HG03457 (cell line): ENCODE measurements at regions not wholly inside any gene's neighbourhood (a gene's known extent, or its start where the extent isn't known, plus 50 kb on each side); places are given as distances from the start of the nearest gene placed in this dataset.

Experiments
- ATAC-seq: cut with Tn5 transposase; IDR thresholded peaks from one replicate; pipeline ENCODE4 v1.9.1; 2021; ENCODE audit warnings: moderate number of reproducible peaks; ENCODE audit not compliant: unreplicated experiment

GRCh38 chr4:175427751-175428150 lies 384.3 kb downstream of the GPM6A start:
- ATAC-seq, result no peak

DNA sequence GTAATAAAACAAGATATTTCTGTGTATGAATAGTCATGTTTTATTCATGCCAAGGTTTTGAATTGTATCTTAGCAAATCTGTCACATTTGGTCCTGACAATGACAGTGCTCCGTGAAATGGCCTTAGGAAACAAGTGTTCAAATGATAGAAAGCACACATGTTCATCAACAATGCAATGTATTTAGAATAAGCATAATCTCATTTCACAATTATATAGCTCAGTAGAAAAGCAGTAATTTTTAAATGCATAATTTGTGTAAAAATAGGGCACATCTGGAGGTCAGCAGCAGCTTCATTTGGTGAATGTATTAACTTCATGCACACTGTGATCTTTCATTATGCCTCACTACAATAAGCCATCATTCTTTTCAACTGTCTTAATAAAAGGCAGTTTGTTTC lies 380.4 kb downstream of the GPM6A start:
- ATAC-seq, result no peak

- ATAC-seq, result no peak
Observed at GRCh38 chr4:175435381-175435783, 376.7 kb downstream of the GPM6A start.

- ATAC-seq, result no peak
Observed at GRCh38 chr4:175436196-175436595, 375.9 kb downstream of the GPM6A start.

DNA sequence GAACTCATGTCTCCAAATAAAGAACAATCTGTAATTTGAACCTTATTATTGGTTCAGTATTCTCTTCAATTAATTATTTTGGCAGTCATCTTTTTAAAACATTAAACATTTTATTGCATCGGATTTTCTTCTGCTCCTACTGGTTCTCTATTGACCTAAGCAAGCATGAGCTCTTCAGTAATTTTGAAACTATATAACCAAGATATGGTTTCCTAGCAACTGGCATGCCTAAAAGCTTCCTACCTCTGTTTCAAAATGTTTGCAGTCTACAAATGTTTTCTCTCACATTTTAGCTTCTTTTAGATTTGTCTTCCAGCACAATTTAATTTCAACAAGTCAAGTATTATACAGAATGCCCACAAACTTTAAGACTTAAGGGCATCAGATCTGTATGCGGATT lies 371.3 kb downstream of the GPM6A start:
- ATAC-seq, result no peak

DNA sequence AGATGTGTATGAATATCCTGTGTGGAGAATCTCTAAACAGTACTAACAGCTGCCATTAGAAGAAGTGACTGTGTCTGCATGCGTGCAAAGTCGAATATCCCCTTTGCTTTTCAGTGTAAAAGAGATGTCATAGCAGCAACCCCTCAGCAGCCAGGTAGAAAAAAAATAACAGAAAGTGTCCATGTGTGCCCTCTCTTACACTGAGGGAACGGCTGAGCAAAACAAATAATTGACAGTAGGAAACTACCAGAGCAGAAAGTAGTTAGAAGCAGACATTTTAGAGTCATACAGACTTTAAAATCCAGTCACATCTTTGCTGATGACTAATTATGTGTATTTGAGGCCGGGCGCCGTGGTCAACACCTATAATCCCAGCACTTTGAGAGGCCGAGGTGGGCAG lies 370.8 kb downstream of the GPM6A start:
- ATAC-seq, result no peak

- no peak for ATAC-seq
Observed at GRCh38 chr4:175443547-175443946, 368.5 kb downstream of the GPM6A start.

DNA sequence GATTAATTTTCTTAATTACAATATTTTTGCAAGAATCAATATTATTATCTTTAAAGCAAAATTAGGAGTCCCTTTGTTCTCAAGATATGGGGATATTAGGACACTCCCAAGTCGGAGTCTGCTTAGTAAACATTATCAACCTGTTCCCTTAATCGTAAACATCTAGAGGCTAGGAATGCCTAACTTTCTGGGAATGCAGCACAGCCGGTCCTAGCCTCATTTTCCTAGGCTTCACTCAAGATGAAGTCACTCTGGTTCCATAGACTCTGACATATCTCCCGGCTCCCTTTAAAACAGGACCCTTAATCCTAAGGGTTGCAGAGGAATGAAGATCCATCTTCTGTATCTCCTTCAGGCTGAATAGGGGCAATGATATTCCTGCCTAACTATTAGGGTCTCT lies 367.6 kb downstream of the GPM6A start:
- ATAC-seq, result no peak

GRCh38 chr4:175447016-175447415 lies 365.0 kb downstream of the GPM6A start:
- no peak for ATAC-seq

DNA sequence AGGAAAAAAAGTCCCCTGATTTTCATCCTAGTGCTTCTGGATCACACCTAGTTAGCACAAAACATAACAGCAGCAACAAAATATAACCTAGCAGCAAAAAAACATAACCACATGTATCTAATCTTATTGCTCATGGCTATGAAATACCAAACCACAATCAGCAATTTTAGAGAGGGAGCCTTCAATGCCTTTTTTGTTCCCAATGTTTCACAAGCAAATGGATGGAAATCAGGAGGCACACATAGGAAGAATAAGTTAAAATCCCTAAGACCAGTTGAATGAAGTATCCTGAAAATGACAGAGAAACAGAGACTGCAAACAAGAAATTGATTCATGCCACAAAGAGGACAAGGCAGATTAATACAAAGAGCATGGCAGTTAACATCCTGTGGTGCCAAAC lies 361.6 kb downstream of the GPM6A start:
- ATAC-seq, result no peak

DNA sequence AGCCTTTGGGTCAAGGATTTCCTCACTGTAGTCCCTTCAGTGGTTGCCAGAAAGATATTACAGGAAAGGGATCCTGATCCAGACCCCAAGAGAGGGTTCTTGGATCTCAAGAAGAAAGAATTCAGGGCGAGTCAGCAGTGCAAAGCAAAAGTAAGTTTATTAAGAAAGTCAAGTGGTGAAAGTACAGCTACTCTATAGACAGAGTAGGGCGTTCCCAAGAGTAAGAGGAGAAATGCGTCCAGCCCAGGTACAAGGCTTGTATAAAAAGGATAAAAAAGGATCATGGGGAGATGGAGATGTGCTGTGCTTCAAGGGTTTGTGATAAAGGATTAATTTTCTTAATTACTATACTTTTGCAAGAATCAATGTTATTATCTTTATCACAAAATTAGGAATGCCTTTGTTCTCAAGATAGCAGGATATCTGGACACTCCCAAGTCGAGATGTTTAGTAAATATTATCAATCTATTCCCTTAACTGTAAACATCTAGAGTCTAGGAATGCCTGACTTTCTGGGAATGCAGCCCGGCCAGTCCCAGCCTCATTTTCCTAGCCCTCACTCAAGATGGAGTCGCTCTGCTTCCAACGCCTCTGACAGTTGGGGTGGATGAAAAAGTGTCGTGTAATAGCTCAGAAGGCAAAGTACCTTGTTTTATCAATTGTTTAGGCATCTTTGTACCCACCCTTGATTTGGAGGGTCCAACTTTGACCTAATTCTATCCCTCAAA lies 360.7 kb downstream of the GPM6A start:
- ATAC-seq, result no peak

- no peak for ATAC-seq
Observed at GRCh38 chr4:175453456-175453855, 358.6 kb downstream of the GPM6A start.

DNA sequence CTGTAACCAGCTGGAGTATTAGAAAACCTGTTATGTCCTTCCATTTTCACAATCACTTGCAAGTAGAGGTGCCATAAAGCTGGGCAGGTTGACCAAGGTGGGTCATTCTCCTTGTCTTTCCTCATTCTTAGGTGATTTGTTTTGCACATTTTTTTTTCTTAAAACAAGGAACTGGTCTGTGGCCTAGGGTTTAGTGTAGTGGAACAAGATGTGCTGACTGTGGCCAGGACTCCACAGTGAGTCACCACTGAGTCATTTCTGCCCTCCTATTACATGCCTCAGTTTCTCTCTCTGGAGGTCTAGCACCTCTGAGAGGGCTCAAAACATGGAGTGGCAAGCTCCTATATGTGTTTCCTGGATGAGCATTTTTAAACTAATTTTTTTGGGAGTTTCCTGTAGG lies 355.9 kb downstream of the GPM6A start:
- ATAC-seq, result no peak

- no peak for ATAC-seq
Observed at GRCh38 chr4:175457956-175458355, 354.1 kb downstream of the GPM6A start.

DNA sequence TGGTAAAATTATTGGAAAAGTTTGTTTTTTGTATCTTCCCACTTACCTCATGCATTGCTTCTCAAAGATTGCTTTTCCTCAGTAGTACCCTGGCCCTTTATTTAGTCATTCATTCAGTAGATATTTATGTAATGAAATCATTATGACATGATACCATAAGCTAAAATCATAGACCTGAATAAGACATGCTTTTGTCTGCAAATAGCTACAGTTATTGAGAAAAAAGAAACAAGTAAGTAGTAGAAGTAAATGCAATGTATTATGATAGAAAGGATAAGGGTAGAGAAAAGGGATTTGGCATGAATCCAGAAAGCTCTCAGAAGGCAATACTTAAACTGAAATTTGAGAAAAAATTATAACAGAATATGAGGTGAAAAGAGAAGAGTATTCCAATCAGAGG lies 352.5 kb downstream of the GPM6A start:
- ATAC-seq, result no peak

GRCh38 chr4:175460414-175460813 lies 351.6 kb downstream of the GPM6A start:
- ATAC-seq, result no peak

DNA sequence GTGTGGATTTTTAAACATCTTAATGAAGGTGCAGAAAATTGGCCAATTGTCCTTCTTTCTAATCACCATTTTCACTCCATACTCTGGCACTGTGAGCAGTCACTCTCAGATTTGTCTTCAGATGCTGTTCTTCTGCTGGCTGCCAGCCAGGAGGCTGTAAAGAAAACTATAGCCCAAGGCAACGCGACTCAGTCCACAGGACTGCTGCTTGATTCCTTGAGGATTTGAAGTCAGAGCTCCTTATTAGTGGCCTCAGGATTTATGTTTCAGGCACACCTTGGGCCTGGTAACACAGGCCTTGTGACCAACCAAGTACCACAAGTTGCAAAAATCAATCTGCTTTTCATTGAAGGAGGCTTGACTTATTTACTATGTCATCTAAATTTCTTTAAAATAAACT lies 342.6 kb downstream of the GPM6A start:
- no peak for ATAC-seq

DNA sequence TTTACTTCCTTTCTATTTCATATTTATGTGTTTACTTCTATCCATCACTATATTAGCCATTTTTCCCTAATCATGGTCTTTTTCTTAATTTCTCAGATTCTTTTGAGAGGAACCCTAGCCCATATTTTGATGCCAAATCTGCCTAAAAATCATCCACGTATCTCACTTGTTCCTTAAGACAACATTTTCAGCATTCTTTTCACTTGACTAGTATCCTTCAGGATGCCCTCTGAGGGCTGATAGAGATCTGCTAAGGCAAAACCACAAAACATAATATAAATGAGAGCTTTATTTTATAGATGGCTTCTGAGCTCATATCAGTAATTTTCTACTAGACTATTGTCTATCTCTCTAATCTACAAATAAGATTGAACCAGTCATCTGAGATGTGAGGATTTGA lies 341.9 kb downstream of the GPM6A start:
- no peak for ATAC-seq

DNA sequence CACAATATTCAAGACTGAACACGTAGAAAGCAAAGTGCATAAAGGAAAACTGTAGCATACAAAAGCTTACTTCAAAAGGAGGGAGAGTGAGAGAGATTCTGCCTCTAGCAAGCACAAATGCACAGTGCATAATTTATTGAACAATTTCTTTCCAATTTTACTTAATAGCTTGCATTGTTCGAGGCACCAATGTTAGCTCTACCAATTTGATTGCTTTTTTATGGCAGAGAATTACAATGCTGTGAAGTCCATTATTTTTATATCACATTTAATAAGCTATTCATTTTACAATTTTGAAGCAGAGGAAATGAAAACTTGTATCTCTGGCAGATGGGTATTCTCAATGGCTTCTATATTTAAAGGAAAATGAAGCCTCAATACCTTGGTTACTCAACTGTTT lies 331.7 kb downstream of the GPM6A start:
- no peak for ATAC-seq

GRCh38 chr4:175499735-175500352 lies 312.2 kb downstream of the GPM6A start:
- ATAC-seq, result no peak

DNA sequence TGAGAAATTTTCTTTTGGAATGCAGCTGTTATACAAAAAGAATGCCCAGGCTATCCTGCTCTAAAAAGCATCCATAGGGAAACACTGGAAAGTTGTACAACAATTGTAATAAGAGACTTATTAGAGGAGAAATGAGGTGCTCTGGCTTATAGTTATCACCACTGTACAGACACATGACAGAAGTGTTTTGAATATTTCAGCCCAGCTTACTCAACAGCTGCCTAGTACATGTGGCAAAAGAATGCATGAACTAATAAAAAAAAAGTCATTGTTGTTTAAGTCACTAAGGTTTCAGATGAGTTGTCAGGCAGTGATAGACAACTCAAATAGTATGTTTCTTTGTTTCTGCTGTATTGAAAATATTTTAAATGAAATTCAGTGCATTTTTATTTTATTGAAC lies 307.7 kb downstream of the GPM6A start:
- ATAC-seq, result no peak

DNA sequence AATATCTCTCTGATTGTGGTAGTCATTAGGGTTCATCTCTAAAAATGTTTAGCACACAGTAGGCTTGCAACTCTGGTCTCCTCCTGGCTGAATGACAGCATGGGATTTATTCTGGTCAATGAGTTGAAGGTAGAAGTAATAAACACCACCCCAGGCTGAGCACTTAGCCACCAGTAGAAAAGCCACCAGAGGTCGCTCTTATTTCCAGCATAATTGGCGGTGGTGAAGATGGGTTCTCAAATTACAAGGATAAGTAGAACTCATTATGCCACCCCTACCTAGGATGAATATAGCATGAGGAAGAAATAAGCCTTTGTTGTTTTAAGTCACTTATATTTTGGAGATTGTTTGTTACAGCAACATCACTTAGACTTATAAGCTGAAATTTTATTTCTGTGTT lies 302.7 kb downstream of the GPM6A start:
- no peak for ATAC-seq

- ATAC-seq, result no peak
Observed at GRCh38 chr4:175511861-175512260, 300.2 kb downstream of the GPM6A start.
